HG03521 (cell line): ENCODE measurements at regions not wholly inside any gene's neighbourhood (a gene's known extent, or its start where the extent isn't known, plus 50 kb on each side); places are given as distances from the start of the nearest gene placed in this dataset.

Experiments used
- ATAC-seq: cut with Tn5 transposase; IDR thresholded peaks from one replicate; pipeline ENCODE4 v1.9.1; 2021; ENCODE audit warnings: mild to moderate bottlenecking, moderate library complexity; ENCODE audit not compliant: unreplicated experiment

- ATAC-seq = no peak
Measured at GRCh38 chr1:234870020-234870981, 258.3 kb downstream of the TOMM20 start.

GRCh38 chr1:234869182-234870019, 259.2 kb downstream of the TOMM20 start:
- ATAC-seq = no peak

- ATAC-seq = no peak
Measured at GRCh38 chr1:234868296-234869147, 258.5 kb upstream of the IRF2BP2 start.

GRCh38 chr1:234866007-234866866, 256.3 kb upstream of the IRF2BP2 start:
- no peak for ATAC-seq

GRCh38 chr1:234865171-234866006, 255.4 kb upstream of the IRF2BP2 start:
- ATAC-seq = no peak

GRCh38 chr1:234864116-234864515, 254.1 kb upstream of the IRF2BP2 start:
- no peak for ATAC-seq

GRCh38 chr1:234863551-234863971, 253.6 kb upstream of the IRF2BP2 start:
- ATAC-seq = no peak

GRCh38 chr1:234862944-234863515, 253.1 kb upstream of the IRF2BP2 start:
- ATAC-seq = no peak

- ATAC-seq = no peak
Measured at GRCh38 chr1:234862360-234862943, 252.5 kb upstream of the IRF2BP2 start.

- ATAC-seq = no peak
Measured at GRCh38 chr1:234861761-234862160, 251.8 kb upstream of the IRF2BP2 start.

GRCh38 chr1:234861024-234861620, 251.1 kb upstream of the IRF2BP2 start:
- no peak for ATAC-seq

GRCh38 chr1:234858722-234859121, 248.7 kb upstream of the IRF2BP2 start:
- ATAC-seq = no peak

GRCh38 chr1:234856845-234857245, 246.9 kb upstream of the IRF2BP2 start:
- ATAC-seq = no peak

GRCh38 chr1:234855851-234856250, 245.9 kb upstream of the IRF2BP2 start:
- no peak for ATAC-seq

- ATAC-seq = no peak
Measured at GRCh38 chr1:234854645-234855039, 244.7 kb upstream of the IRF2BP2 start.

- ATAC-seq = no peak
Measured at GRCh38 chr1:234853906-234854644, 244.1 kb upstream of the IRF2BP2 start.

GRCh38 chr1:234852659-234853058, 242.7 kb upstream of the IRF2BP2 start:
- no peak for ATAC-seq
